ENCODE measurements at regions not wholly inside any gene's neighbourhood (a gene's known extent, or its start where the extent isn't known, plus 50 kb on each side); places are given as distances from the start of the nearest gene placed in this dataset.

GRCh38 chr6:43887906-43888683 lies 118.1 kb downstream of the VEGFA start:
- Histone ChIP-seq H3K9me3 (ENCODE audit: control extremely low read depth in 1 of 3, control insufficient read depth in 2 of 3, insufficient read depth in 1 of 3, low read length in 2 of 3) (no peaks in the 10 kb centered on the region), H3K79me2 (ENCODE audit: control insufficient read depth, insufficient read depth, low read length) (no peaks in the 10 kb centered on the region), H3K27me3 (replicated peaks in 1 of 4; ENCODE audit: control extremely low read depth in 1 of 4, control insufficient read depth in 3 of 4, insufficient read depth in 4 of 4, low read length in 3 of 4) (peaks cover 0 to 14% (median 0%) of the 10 kb centered on the region in 4 experiments), H3K4me2 (replicated peaks; ENCODE audit: low read depth, low read length, poor library complexity, severe bottlenecking) (no peak overlapping the region), H4K20me1 (ENCODE audit: control insufficient read depth, insufficient read depth, low read length, poor library complexity, severe bottlenecking) (no peaks in the 10 kb centered on the region), H3K4me3 (ENCODE audit: control extremely low read depth in 1 of 5, extremely low read depth in 1 of 5, insufficient read depth in 1 of 5, low read depth in 2 of 5, low read length in 4 of 5) (no peak overlapping the region), H2AFZ (ENCODE audit: insufficient read depth, low read depth, low read length, poor library complexity, severe bottlenecking) (no peak overlapping the region), H3K36me3 (replicated peaks in 1 of 2; ENCODE audit: control extremely low read depth in 1 of 2, control insufficient read depth in 1 of 2, extremely low read depth in 1 of 2, insufficient read depth in 2 of 2, low read length in 1 of 2) (no peaks in the 10 kb centered on the region), H3K4me1 (ENCODE audit: control insufficient read depth in 2 of 2, insufficient read depth in 2 of 2, low read length in 2 of 2) (peaks cover 0 to 4% of the 10 kb centered on the region in 2 donors), H3K9ac (ENCODE audit: low read length) (no peak overlapping the region), H3K27ac (ENCODE audit: low read length in 2 of 2) (no peak overlapping the region)
- ChIA-PET CTCF (no interaction called here), POLR2A (no interaction called here)
- WGBS (ENCODE audit: insufficient coverage): 91% methylated on average over 17 of the region's 17 CpGs
- TF ChIP-seq CTCF (IDR thresholded peaks at IDR 0.05) (no peak), EZH2 (IDR thresholded peaks at IDR 0.05; ENCODE audit: borderline replicate concordance, insufficient read depth, low read depth, low read length, poor library complexity, severe bottlenecking) (no peak)
- DNase-seq (no peak), ATAC-seq (ENCODE audit: low read depth) (no peak)
- Mint-ChIP-seq H3K27ac (no peak overlapping the region), H3K27me3 (peaks cover 17% of the 10 kb centered on the region), H3K4me3 (no peak overlapping the region), H3K9me3 (ENCODE audit: insufficient read depth) (no peaks in the 10 kb centered on the region), H3K4me1 (peaks cover 3% of the 10 kb centered on the region)
- intact Hi-C loops (cut with micrococcal nuclease): no loop called here

- H3K4me3 ChIP-seq (ENCODE audit: control extremely low read depth in 1 of 5, extremely low read depth in 1 of 5, insufficient read depth in 1 of 5, low read depth in 2 of 5, low read length in 4 of 5): no peak overlapping the region
- H3K27ac ChIP-seq (ENCODE audit: low read length in 2 of 2): no peak overlapping the region
- H2AFZ ChIP-seq (ENCODE audit: insufficient read depth, low read depth, low read length, poor library complexity, severe bottlenecking): no peak overlapping the region
- H3K36me3 ChIP-seq (replicated peaks in 1 of 2; ENCODE audit: control extremely low read depth in 1 of 2, control insufficient read depth in 1 of 2, extremely low read depth in 1 of 2, insufficient read depth in 2 of 2, low read length in 1 of 2): no peaks in the 10 kb centered on the region
- H3K4me2 ChIP-seq (replicated peaks; ENCODE audit: low read depth, low read length, poor library complexity, severe bottlenecking): no peak overlapping the region
- DNase-seq: no peak
- H3K9ac ChIP-seq (ENCODE audit: low read length): no peak overlapping the region
- H3K4me1 Mint-ChIP-seq: peaks cover 3% of the 10 kb centered on the region
- intact Hi-C loops (cut with micrococcal nuclease): no loop called here
- H3K9me3 Mint-ChIP-seq (ENCODE audit: insufficient read depth): no peaks in the 10 kb centered on the region
- no peak for ATAC-seq (ENCODE audit: low read depth)
- ChIA-PET CTCF (no interaction called here), POLR2A (no interaction called here)
- TF ChIP-seq CTCF (IDR thresholded peaks at IDR 0.05) (no peak), EZH2 (IDR thresholded peaks at IDR 0.05; ENCODE audit: borderline replicate concordance, insufficient read depth, low read depth, low read length, poor library complexity, severe bottlenecking) (no peak)
- H4K20me1 ChIP-seq (ENCODE audit: control insufficient read depth, insufficient read depth, low read length, poor library complexity, severe bottlenecking): no peaks in the 10 kb centered on the region
- peaks cover 0 to 4% of the 10 kb centered on the region in 2 donors for H3K4me1 ChIP-seq (ENCODE audit: control insufficient read depth in 2 of 2, insufficient read depth in 2 of 2, low read length in 2 of 2)
- H3K9me3 ChIP-seq (ENCODE audit: control extremely low read depth in 1 of 3, control insufficient read depth in 2 of 3, insufficient read depth in 1 of 3, low read length in 2 of 3): peaks cover 0 to 4% (median 0%) of the 10 kb centered on the region in 3 donors
- no peaks in the 10 kb centered on the region for H3K79me2 ChIP-seq (ENCODE audit: control insufficient read depth, insufficient read depth, low read length)
- WGBS (ENCODE audit: insufficient coverage): 56% methylated on average over 10 of the region's 12 CpGs
- H3K27me3 Mint-ChIP-seq: peaks cover 14% of the 10 kb centered on the region
- H3K4me3 Mint-ChIP-seq: no peak overlapping the region
- no peak overlapping the region for H3K27ac Mint-ChIP-seq
- peaks cover 0 to 11% (median 0%) of the 10 kb centered on the region in 4 experiments for H3K27me3 ChIP-seq (replicated peaks in 1 of 4; ENCODE audit: control extremely low read depth in 1 of 4, control insufficient read depth in 3 of 4, insufficient read depth in 4 of 4, low read length in 3 of 4)
Measured at GRCh38 chr6:43887340-43887858, 117.4 kb downstream of the VEGFA start.

All from B cell (primary cell).